ENCODE measurements at regions not wholly inside any gene's neighbourhood (a gene's known extent, or its start where the extent isn't known, plus 50 kb on each side); places are given as distances from the start of the nearest gene placed in this dataset.
A peak's percentile ranks its signal among the peaks of the same experiment; 100 is the strongest.

DNA sequence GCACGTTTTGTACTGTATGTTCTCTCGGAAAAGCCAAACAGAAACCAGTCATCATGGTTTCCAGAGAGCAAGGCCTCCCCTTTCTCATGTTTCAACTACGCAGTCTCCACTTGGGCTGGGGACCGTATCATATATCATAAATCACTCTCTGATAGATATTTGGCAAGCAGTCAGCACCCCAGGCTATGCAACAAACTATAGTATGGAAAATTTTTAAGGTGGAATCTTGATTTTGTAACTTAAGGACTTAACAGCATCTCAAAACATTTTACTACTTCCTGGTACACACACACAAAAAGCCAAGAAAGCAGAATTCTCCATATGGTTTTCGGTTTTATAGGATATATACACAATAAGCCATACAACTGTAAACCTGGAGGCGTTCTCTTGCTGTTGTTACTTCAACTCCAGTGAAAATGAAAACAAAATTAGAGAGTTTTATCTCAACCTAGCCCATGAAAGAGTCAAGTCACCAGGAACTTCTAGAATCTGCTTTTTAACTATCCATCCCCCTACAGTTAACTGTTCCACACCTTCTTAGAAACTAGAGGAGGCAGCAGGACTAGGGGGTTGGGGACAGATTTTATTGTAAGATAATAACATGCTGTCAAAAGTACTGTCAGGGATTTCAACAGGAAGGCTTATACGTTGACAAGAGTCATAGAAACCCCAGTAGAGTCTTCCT lies 283.4 kb downstream of the NFIB start (continued):
- TF ChIP-seq ZNF677 (tag by site-specific recombination; IDR thresholded peaks at IDR 0.05) = no peak
- no peak for TF ChIP-seq ZNF707 (tag by site-specific recombination; IDR thresholded peaks at IDR 0.05)
- TF ChIP-seq, protein P1, sequence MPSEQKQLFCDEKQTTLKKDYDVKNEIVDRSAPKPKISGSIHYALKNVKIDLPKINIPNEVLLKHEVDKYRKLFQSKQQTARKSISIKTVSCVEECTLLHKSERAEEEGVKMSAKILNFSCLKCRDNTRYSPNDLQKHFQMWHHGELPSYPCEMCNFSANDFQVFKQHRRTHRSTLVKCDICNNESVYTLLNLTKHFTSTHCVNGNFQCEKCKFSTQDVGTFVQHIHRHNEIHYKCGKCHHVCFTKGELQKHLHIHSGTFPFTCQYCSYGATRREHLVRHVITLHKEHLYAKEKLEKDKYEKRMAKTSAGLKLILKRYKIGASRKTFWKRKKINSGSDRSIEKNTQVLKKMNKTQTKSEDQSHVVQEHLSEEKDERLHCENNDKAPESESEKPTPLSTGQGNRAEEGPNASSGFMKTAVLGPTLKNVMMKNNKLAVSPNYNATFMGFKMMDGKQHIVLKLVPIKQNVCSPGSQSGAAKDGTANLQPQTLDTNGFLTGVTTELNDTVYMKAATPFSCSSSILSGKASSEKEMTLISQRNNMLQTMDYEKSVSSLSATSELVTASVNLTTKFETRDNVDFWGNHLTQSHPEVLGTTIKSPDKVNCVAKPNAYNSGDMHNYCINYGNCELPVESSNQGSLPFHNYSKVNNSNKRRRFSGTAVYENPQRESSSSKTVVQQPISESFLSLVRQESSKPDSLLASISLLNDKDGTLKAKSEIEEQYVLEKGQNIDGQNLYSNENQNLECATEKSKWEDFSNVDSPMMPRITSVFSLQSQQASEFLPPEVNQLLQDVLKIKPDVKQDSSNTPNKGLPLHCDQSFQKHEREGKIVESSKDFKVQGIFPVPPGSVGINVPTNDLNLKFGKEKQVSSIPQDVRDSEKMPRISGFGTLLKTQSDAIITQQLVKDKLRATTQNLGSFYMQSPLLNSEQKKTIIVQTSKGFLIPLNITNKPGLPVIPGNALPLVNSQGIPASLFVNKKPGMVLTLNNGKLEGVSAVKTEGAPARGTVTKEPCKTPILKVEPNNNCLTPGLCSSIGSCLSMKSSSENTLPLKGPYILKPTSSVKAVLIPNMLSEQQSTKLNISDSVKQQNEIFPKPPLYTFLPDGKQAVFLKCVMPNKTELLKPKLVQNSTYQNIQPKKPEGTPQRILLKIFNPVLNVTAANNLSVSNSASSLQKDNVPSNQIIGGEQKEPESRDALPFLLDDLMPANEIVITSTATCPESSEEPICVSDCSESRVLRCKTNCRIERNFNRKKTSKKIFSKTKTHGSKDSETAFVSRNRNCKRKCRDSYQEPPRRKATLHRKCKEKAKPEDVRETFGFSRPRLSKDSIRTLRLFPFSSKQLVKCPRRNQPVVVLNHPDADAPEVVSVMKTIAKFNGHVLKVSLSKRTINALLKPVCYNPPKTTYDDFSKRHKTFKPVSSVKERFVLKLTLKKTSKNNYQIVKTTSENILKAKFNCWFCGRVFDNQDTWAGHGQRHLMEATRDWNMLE (tag by site-specific recombination; conservative IDR thresholded peaks at IDR 0.05; ENCODE audit: low read depth) = no peak
- TF ChIP-seq ZNF843 (tag by site-specific recombination; IDR thresholded peaks at IDR 0.05) = peak; percentile 84; the same call in 1 of the 2 replicates
- TF ChIP-seq ZNF335 (tag by site-specific recombination; conservative IDR thresholded peaks at IDR 0.05) = no peak
- no peak for TF ChIP-seq ZSCAN16 (tag by site-specific recombination; IDR thresholded peaks at IDR 0.05)
- TF ChIP-seq, protein P2, sequence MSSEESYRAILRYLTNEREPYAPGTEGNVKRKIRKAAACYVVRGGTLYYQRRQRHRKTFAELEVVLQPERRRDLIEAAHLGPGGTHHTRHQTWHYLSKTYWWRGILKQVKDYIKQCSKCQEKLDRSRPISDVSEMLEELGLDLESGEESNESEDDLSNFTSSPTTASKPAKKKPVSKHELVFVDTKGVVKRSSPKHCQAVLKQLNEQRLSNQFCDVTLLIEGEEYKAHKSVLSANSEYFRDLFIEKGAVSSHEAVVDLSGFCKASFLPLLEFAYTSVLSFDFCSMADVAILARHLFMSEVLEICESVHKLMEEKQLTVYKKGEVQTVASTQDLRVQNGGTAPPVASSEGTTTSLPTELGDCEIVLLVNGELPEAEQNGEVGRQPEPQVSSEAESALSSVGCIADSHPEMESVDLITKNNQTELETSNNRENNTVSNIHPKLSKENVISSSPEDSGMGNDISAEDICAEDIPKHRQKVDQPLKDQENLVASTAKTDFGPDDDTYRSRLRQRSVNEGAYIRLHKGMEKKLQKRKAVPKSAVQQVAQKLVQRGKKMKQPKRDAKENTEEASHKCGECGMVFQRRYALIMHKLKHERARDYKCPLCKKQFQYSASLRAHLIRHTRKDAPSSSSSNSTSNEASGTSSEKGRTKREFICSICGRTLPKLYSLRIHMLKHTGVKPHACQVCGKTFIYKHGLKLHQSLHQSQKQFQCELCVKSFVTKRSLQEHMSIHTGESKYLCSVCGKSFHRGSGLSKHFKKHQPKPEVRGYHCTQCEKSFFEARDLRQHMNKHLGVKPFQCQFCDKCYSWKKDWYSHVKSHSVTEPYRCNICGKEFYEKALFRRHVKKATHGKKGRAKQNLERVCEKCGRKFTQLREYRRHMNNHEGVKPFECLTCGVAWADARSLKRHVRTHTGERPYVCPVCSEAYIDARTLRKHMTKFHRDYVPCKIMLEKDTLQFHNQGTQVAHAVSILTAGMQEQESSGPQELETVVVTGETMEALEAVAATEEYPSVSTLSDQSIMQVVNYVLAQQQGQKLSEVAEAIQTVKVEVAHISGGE (tag by site-specific recombination; conservative IDR thresholded peaks at IDR 0.05; ENCODE audit: low read depth) = no peak
- TF ChIP-seq ZNF366 (tag by site-specific recombination; conservative IDR thresholded peaks at IDR 0.05) = peak; percentile 62
- TF ChIP-seq ZNF837 (tag by site-specific recombination; IDR thresholded peaks at IDR 0.05) = no peak
- TF ChIP-seq ZNF558 (tag by site-specific recombination; IDR thresholded peaks at IDR 0.05) = no peak
- no peak for TF ChIP-seq KLF9 (tag by site-specific recombination; IDR thresholded peaks at IDR 0.05; ENCODE audit: low read depth)
- no peak for TF ChIP-seq BCL11A (tag by site-specific recombination; IDR thresholded peaks at IDR 0.05; ENCODE audit: low read depth)
- TF ChIP-seq, protein P3, sequence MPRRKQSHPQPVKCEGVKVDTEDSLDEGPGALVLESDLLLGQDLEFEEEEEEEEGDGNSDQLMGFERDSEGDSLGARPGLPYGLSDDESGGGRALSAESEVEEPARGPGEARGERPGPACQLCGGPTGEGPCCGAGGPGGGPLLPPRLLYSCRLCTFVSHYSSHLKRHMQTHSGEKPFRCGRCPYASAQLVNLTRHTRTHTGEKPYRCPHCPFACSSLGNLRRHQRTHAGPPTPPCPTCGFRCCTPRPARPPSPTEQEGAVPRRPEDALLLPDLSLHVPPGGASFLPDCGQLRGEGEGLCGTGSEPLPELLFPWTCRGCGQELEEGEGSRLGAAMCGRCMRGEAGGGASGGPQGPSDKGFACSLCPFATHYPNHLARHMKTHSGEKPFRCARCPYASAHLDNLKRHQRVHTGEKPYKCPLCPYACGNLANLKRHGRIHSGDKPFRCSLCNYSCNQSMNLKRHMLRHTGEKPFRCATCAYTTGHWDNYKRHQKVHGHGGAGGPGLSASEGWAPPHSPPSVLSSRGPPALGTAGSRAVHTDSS (tag by site-specific recombination; IDR thresholded peaks at IDR 0.05) = no peak
- TF ChIP-seq, protein P4, sequence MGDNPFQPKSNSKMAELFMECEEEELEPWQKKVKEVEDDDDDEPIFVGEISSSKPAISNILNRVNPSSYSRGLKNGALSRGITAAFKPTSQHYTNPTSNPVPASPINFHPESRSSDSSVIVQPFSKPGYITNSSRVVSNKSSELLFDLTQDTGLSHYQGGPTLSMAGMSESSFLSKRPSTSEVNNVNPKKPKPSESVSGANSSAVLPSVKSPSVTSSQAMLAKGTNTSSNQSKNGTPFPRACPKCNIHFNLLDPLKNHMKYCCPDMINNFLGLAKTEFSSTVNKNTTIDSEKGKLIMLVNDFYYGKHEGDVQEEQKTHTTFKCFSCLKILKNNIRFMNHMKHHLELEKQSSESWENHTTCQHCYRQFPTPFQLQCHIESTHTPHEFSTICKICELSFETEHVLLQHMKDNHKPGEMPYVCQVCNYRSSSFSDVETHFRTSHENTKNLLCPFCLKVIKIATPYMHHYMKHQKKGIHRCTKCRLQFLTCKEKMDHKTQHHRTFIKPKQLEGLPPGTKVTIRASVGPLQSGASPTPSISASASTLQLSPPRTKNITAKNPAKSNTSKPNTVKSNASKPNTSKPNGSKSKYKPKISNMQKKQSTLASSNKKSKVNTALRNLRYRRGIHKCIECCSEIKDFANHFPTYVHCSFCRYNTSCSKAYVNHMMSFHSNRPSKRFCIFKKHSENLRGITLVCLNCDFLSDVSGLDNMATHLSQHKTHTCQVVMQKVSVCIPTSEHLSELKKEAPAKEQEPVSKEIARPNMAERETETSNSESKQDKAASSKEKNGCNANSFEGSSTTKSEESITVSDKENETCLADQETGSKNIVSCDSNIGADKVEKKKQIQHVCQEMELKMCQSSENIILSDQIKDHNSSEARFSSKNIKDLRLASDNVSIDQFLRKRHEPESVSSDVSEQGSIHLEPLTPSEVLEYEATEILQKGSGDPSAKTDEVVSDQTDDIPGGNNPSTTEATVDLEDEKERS (tag by site-specific recombination; IDR thresholded peaks at IDR 0.05) = no peak
- no peak for TF ChIP-seq ZNF571 (tag by site-specific recombination; IDR thresholded peaks at IDR 0.05)
- TF ChIP-seq ZNF416 (tag by site-specific recombination; IDR thresholded peaks at IDR 0.05) = no peak
- no peak for TF ChIP-seq SP3 (tag by site-specific recombination; IDR thresholded peaks at IDR 0.05)
- TF ChIP-seq ZNF664 (tag by site-specific recombination; IDR thresholded peaks at IDR 0.05) = peak; percentile 57
- TF ChIP-seq ZSCAN30 (tag by site-specific recombination; IDR thresholded peaks at IDR 0.05) = no peak; the same call in 1 of the 2 replicates
- no peak for TF ChIP-seq ZBTB21 (tag by site-specific recombination; IDR thresholded peaks at IDR 0.05)
- TF ChIP-seq ZNF266 (tag by site-specific recombination; IDR thresholded peaks at IDR 0.05; ENCODE audit: low read depth) = no peak
- no peak for TF ChIP-seq ZNF132 (tag by site-specific recombination; IDR thresholded peaks at IDR 0.05; ENCODE audit: borderline replicate concordance)
- TF ChIP-seq ZNF302 (tag by site-specific recombination; IDR thresholded peaks at IDR 0.05; ENCODE audit: low read depth) = peak; percentile 73; the same call in 1 of the 2 replicates
- no peak for TF ChIP-seq ZNF76 (tag by site-specific recombination; IDR thresholded peaks at IDR 0.05; ENCODE audit: borderline replicate concordance, low read depth)
- TF ChIP-seq, protein P5, sequence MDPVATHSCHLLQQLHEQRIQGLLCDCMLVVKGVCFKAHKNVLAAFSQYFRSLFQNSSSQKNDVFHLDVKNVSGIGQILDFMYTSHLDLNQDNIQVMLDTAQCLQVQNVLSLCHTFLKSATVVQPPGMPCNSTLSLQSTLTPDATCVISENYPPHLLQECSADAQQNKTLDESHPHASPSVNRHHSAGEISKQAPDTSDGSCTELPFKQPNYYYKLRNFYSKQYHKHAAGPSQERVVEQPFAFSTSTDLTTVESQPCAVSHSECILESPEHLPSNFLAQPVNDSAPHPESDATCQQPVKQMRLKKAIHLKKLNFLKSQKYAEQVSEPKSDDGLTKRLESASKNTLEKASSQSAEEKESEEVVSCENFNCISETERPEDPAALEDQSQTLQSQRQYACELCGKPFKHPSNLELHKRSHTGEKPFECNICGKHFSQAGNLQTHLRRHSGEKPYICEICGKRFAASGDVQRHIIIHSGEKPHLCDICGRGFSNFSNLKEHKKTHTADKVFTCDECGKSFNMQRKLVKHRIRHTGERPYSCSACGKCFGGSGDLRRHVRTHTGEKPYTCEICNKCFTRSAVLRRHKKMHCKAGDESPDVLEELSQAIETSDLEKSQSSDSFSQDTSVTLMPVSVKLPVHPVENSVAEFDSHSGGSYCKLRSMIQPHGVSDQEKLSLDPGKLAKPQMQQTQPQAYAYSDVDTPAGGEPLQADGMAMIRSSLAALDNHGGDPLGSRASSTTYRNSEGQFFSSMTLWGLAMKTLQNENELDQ (tag by site-specific recombination; IDR thresholded peaks at IDR 0.05; ENCODE audit: low read depth) = no peak

Data from HEK293 (cell line).